ENCODE measurements at regions not wholly inside any gene's neighbourhood (a gene's known extent, or its start where the extent isn't known, plus 50 kb on each side); places are given as distances from the start of the nearest gene placed in this dataset.

DNA sequence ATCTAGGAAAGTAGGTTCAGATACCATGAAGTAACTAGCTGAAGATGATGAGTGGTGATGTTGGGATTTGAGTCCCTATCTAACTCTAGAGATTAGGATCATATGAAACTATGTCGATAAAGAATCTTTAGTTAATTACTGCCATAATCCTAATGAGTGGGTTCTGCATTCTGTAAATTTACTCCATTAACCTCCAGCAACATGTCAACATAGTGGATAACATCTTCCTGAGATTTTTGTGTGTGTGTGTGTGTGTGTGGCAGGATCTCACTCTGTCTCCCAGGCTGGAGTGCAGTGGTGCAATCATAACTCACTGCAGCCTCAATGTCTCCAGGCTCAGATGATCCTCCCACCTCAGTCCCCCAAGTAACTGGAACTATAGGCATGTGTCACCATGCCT, 272.9 kb upstream of the DPH6 start:
- CTCF ChIA-PET = no interaction called here
- TF ChIP-seq EZH2 (IDR thresholded peaks at IDR 0.05; ENCODE audit: borderline replicate concordance, insufficient read depth, low read depth, low read length, poor library complexity, severe bottlenecking) = no peak
- TF ChIP-seq, protein P1, sequence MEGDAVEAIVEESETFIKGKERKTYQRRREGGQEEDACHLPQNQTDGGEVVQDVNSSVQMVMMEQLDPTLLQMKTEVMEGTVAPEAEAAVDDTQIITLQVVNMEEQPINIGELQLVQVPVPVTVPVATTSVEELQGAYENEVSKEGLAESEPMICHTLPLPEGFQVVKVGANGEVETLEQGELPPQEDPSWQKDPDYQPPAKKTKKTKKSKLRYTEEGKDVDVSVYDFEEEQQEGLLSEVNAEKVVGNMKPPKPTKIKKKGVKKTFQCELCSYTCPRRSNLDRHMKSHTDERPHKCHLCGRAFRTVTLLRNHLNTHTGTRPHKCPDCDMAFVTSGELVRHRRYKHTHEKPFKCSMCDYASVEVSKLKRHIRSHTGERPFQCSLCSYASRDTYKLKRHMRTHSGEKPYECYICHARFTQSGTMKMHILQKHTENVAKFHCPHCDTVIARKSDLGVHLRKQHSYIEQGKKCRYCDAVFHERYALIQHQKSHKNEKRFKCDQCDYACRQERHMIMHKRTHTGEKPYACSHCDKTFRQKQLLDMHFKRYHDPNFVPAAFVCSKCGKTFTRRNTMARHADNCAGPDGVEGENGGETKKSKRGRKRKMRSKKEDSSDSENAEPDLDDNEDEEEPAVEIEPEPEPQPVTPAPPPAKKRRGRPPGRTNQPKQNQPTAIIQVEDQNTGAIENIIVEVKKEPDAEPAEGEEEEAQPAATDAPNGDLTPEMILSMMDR (IDR thresholded peaks at IDR 0.05) = no peak
- Mint-ChIP-seq H3K27me3 (no peaks in the 10 kb centered on the region), H3K4me3 (no peak overlapping the region), H3K9me3 (ENCODE audit: insufficient read depth) (peaks cover 3% of the 10 kb centered on the region), H3K27ac (no peak overlapping the region), H3K4me1 (no peaks in the 10 kb centered on the region)
- no CpG with 5 or more reads among the region's 1 CpG for WGBS (ENCODE audit: insufficient coverage)
- intact Hi-C loops (cut with micrococcal nuclease) = no loop called here
- ATAC-seq (ENCODE audit: low read depth) (no peak), DNase-seq (no peak)
- Histone ChIP-seq H3K9me3 (ENCODE audit: control extremely low read depth in 1 of 3, control insufficient read depth in 2 of 3, insufficient read depth in 1 of 3, low read length in 2 of 3) (no peaks in the 10 kb centered on the region), H3K27ac (ENCODE audit: low read length in 2 of 2) (no peak overlapping the region), H3K36me3 (replicated peaks in 1 of 2; ENCODE audit: control extremely low read depth in 1 of 2, control insufficient read depth in 1 of 2, extremely low read depth in 1 of 2, insufficient read depth in 2 of 2, low read length in 1 of 2) (no peaks in the 10 kb centered on the region), H3K79me2 (ENCODE audit: control insufficient read depth, insufficient read depth, low read length) (no peaks in the 10 kb centered on the region), H3K4me2 (replicated peaks; ENCODE audit: low read depth, low read length, poor library complexity, severe bottlenecking) (no peak overlapping the region), H3K9ac (ENCODE audit: low read length) (no peak overlapping the region), H3K27me3 (replicated peaks in 1 of 4; ENCODE audit: control extremely low read depth in 1 of 4, control insufficient read depth in 3 of 4, insufficient read depth in 4 of 4, low read length in 3 of 4) (no peaks in the 10 kb centered on the region), H3K4me1 (ENCODE audit: control insufficient read depth in 2 of 2, insufficient read depth in 2 of 2, low read length in 2 of 2) (no peaks in the 10 kb centered on the region), H4K20me1 (ENCODE audit: control insufficient read depth, insufficient read depth, low read length, poor library complexity, severe bottlenecking) (no peaks in the 10 kb centered on the region), H2AFZ (ENCODE audit: insufficient read depth, low read depth, low read length, poor library complexity, severe bottlenecking) (no peak overlapping the region), H3K4me3 (ENCODE audit: control extremely low read depth in 1 of 5, extremely low read depth in 1 of 5, insufficient read depth in 1 of 5, low read depth in 2 of 5, low read length in 4 of 5) (no peak overlapping the region)
- POLR2A ChIA-PET = no interaction called here

DNA sequence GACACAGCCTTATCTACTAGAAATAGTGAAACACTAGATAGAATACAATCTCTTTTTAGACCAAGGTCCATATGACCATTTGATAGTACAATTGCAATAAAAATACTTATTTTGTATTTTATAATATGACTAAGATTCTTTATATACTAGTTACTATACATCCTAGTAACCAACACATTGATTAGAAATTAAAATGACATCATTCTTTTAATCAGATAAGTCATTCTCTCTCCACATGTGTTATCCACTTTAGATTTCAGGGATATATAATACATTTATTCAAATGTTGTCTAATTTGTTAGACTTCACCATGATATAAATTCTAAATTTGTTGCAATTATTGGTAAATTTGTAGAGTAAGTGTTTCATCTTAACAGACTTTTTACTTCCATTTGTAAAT, 276.2 kb upstream of the DPH6 start:
- no peak for TF ChIP-seq EZH2 (IDR thresholded peaks at IDR 0.05; ENCODE audit: borderline replicate concordance, insufficient read depth, low read depth, low read length, poor library complexity, severe bottlenecking)
- TF ChIP-seq, protein P1 (IDR thresholded peaks at IDR 0.05) = no peak
- intact Hi-C loops (cut with micrococcal nuclease) = no loop called here
- POLR2A ChIA-PET = no interaction called here

More for the DNA sequence above, 276.2 kb upstream of the DPH6 start:
- DNase-seq = no peak
- Histone ChIP-seq H3K27ac (ENCODE audit: low read length in 2 of 2) (no peak overlapping the region), H3K4me1 (ENCODE audit: control insufficient read depth in 2 of 2, insufficient read depth in 2 of 2, low read length in 2 of 2) (no peaks in the 10 kb centered on the region), H3K4me3 (ENCODE audit: control extremely low read depth in 1 of 5, extremely low read depth in 1 of 5, insufficient read depth in 1 of 5, low read depth in 2 of 5, low read length in 4 of 5) (no peak overlapping the region), H3K9ac (ENCODE audit: low read length) (no peak overlapping the region), H4K20me1 (ENCODE audit: control insufficient read depth, insufficient read depth, low read length, poor library complexity, severe bottlenecking) (no peaks in the 10 kb centered on the region), H3K79me2 (ENCODE audit: control insufficient read depth, insufficient read depth, low read length) (no peaks in the 10 kb centered on the region), H3K36me3 (replicated peaks in 1 of 2; ENCODE audit: control extremely low read depth in 1 of 2, control insufficient read depth in 1 of 2, extremely low read depth in 1 of 2, insufficient read depth in 2 of 2, low read length in 1 of 2) (no peaks in the 10 kb centered on the region), H3K4me2 (replicated peaks; ENCODE audit: low read depth, low read length, poor library complexity, severe bottlenecking) (no peak overlapping the region), H2AFZ (ENCODE audit: insufficient read depth, low read depth, low read length, poor library complexity, severe bottlenecking) (no peak overlapping the region), H3K9me3 (ENCODE audit: control extremely low read depth in 1 of 3, control insufficient read depth in 2 of 3, insufficient read depth in 1 of 3, low read length in 2 of 3) (no peaks in the 10 kb centered on the region), H3K27me3 (replicated peaks in 1 of 4; ENCODE audit: control extremely low read depth in 1 of 4, control insufficient read depth in 3 of 4, insufficient read depth in 4 of 4, low read length in 3 of 4) (no peaks in the 10 kb centered on the region)
- peaks cover 3% of the 10 kb centered on the region for H3K9me3 Mint-ChIP-seq (ENCODE audit: insufficient read depth)
- ATAC-seq (ENCODE audit: low read depth) = no peak
- CTCF ChIA-PET = no interaction called here
- no peaks in the 10 kb centered on the region for H3K27me3 Mint-ChIP-seq
- no peak overlapping the region for H3K4me3 Mint-ChIP-seq
- H3K27ac Mint-ChIP-seq = no peak overlapping the region
- H3K4me1 Mint-ChIP-seq = no peaks in the 10 kb centered on the region
